HepG2 (cell line): ENCODE measurements at regions not wholly inside any gene's neighbourhood (a gene's known extent, or its start where the extent isn't known, plus 50 kb on each side); places are given as distances from the start of the nearest gene placed in this dataset.

Experiments
- ATAC-seq: fragments of 200-7000 bp; cut with Tn5 transposase; 3 replicates; pipeline ENCODE4 v1.9.1; 2020; ENCODE audit warnings: mild to moderate bottlenecking, moderate library complexity
- BruUV-seq: library from RNA; stranded (reverse); fragments of 400-500 nt; replicated peaks from 2 replicates; lab custom pipeline; 2021; lab: Mats Ljungman, UMichigan
- CTCF ChIA-PET: fragments of 300-600 bp; formaldehyde crosslinking; extraction: SDS; loops from one replicate; lab custom pipeline; 2021; ENCODE audit warnings: low total read pairs, inconsistent platforms, low intra/inter-chr PET ratio; lab: Yijun Ruan, JAX
- POLR2A ChIA-PET: fragments of 350-600 bp; sonication (Branson Sonifier 250); formaldehyde crosslinking; loops from one replicate; lab custom pipeline; 2020; ENCODE audit warnings: antibody characterized with exemption, inconsistent platforms; lab: Yijun Ruan, JAX
- DNase-seq: peaks from one replicate; pipeline ENCODE4 v3.0.0-alpha.2; 2015; ENCODE audit warnings: low spot score
- FAIRE-seq: peaks from 3 replicates; lab custom pipeline; 2011; peaks lifted over from hg19 to GRCh38; lab: Jason Lieb, UNC
- H2AFZ ChIP-seq: one replicate; pipeline ENCODE4 v1.6.1; 2011; ENCODE audit warnings: low read length, inconsistent platforms
- H3K27ac ChIP-seq: fragments of 300-600 bp; 3 replicates; pipeline ENCODE4 v1.8.0; 2011; ENCODE audit warnings: mixed run types, mild to moderate bottlenecking, mixed read lengths, low read length, inconsistent platforms; ENCODE audit not compliant: insufficient read depth; ENCODE audit errors: extremely low read length
- H3K27me3 ChIP-seq, 2 experiments: fragments of 200-600 bp in 1 of 2; 2 replicates in 1 of 2; 3 replicates in 1 of 2; pipeline versions ENCODE4 v1.6.0 to v1.8.0; 2011; ENCODE audit warnings: low read length in 2 of 2, mild to moderate bottlenecking in 2 of 2, moderate library complexity in 2 of 2, inconsistent platforms in 1 of 2; ENCODE audit not compliant: insufficient read depth in 2 of 2, control insufficient read depth in 1 of 2
- H3K36me3 ChIP-seq, 2 experiments: fragments of 200-600 bp in 1 of 2; replicated peaks in 1 of 2; 2 replicates in 1 of 2; 3 replicates in 1 of 2; pipeline versions ENCODE4 v1.5.1 to v1.8.0; 2011; ENCODE audit warnings: low read length in 2 of 2, inconsistent platforms in 1 of 2; ENCODE audit not compliant: insufficient read depth in 2 of 2, control insufficient read depth in 1 of 2
- H3K4me1 ChIP-seq: 2 replicates; pipeline ENCODE4 v1.5.1; 2012; ENCODE audit warnings: low read length, inconsistent platforms; ENCODE audit not compliant: insufficient read depth
- H3K4me2 ChIP-seq: 2 replicates; pipeline ENCODE4 v1.6.0; 2011; ENCODE audit warnings: low read depth, low read length, inconsistent platforms
- H3K4me3 ChIP-seq, 3 experiments: fragments of 200-600 bp in 1 of 3; sonication (generic), shearing (Covaris generic) in 1 of 3; replicated peaks in 1 of 3; 2 replicates each; pipeline ENCODE4 v1.5.1; 2011 to 2016; ENCODE audit warnings: low read length in 3 of 3, inconsistent platforms in 2 of 3, low read depth in 2 of 3, mild to moderate bottlenecking in 2 of 3, control low read depth in 1 of 3, mixed read lengths in 1 of 3; ENCODE audit not compliant: insufficient read depth in 1 of 3
- H3K79me2 ChIP-seq: one replicate; pipeline ENCODE4 v1.6.1; 2011; ENCODE audit warnings: low read length, inconsistent platforms; ENCODE audit not compliant: insufficient read depth
- H3K9ac ChIP-seq: 2 replicates; pipeline ENCODE4 v1.6.0; 2011; ENCODE audit warnings: mild to moderate bottlenecking, low read depth, low read length, inconsistent platforms; ENCODE audit not compliant: insufficient read depth
- H3K9me3 ChIP-seq: 2 replicates; pipeline ENCODE4 v1.5.1; 2012; ENCODE audit warnings: mild to moderate bottlenecking, low read length
- H4K20me1 ChIP-seq: 2 replicates; pipeline ENCODE4 v1.6.0; 2011; ENCODE audit warnings: inconsistent platforms, mild to moderate bottlenecking, low read length, moderate library complexity; ENCODE audit not compliant: insufficient read depth
- ATF1 ChIP-seq: IDR thresholded peaks from 2 replicates; pipeline ENCODE4 v1.6.1; 2016; ENCODE audit warnings: mild to moderate bottlenecking, control low read depth
- ELF1 ChIP-seq: sonication (generic); formaldehyde crosslinking; IDR thresholded peaks from 2 replicates; pipeline ENCODE4 v1.4.0; 2020; ENCODE audit warnings: missing genetic modification reagents
- NR3C1 ChIP-seq: sonication (generic); formaldehyde crosslinking; IDR thresholded peaks from 2 replicates; pipeline ENCODE4 v1.4.0; 2020; ENCODE audit warnings: missing genetic modification reagents
- RAD21 ChIP-seq: fragments of 450-650 bp; formaldehyde crosslinking; IDR thresholded peaks from 2 replicates; pipeline ENCODE4 v1.5.0; 2020; ENCODE audit warnings: mild to moderate bottlenecking
- SCMH1 ChIP-seq: sonication (generic); formaldehyde crosslinking; IDR thresholded peaks from 2 replicates; pipeline ENCODE4 v1.9.0; 2021; ENCODE audit warnings: missing genetic modification reagents, mild to moderate bottlenecking, borderline replicate concordance
- TCF7L2 ChIP-seq: IDR thresholded peaks from 2 replicates; pipeline ENCODE4 v1.6.1; 2011; ENCODE audit warnings: mild to moderate bottlenecking, low read depth, low read length, moderate library complexity
- ZC3H4 ChIP-seq: sonication (generic); formaldehyde crosslinking; IDR thresholded peaks from 2 replicates; pipeline ENCODE4 v1.4.0; 2020; ENCODE audit warnings: missing genetic modification reagents, borderline replicate concordance
- ZNF343 ChIP-seq: sonication (generic); formaldehyde crosslinking; IDR thresholded peaks from 2 replicates; pipeline ENCODE4 v1.4.0; 2020; ENCODE audit warnings: mild to moderate bottlenecking, missing genetic modification reagents
- ZNF543 ChIP-seq: sonication (generic); formaldehyde crosslinking; IDR thresholded peaks from 2 replicates; pipeline ENCODE4 v1.4.0; 2020; ENCODE audit warnings: mild to moderate bottlenecking, missing genetic modification reagents
- ZSCAN12 ChIP-seq: sonication (generic); formaldehyde crosslinking; IDR thresholded peaks from 2 replicates; pipeline ENCODE4 v1.9.0; 2021; ENCODE audit warnings: mild to moderate bottlenecking, missing genetic modification reagents
- WGBS: methylation state at CpG from one replicate; pipeline ENCODE4 v1.1.6; 2017; ENCODE audit warnings: low lambda C conversion rate; 5-methylcytosine and 5-hydroxymethylcytosine counted together
- in situ Hi-C: cut with HindIII; loops from 2 replicates; pipeline ENCODE4 v1.10.0; 2017; ENCODE audit warnings: low pct_unique_long_range_greater_than_20kb; ENCODE audit not compliant: extremely low pct_ligation_motif_present
- intact Hi-C: fragments of 100-400 bp; cut with micrococcal nuclease; formaldehyde crosslinking; loops from one replicate; pipeline ENCODE4 v1.10.0; 2022; ENCODE audit not compliant: unreplicated experiment
- TF ChIP-seq, protein P1 (sequence below): sonication (generic); formaldehyde crosslinking; IDR thresholded peaks from 2 replicates; pipeline ENCODE4 v1.4.0; 2020; ENCODE audit warnings: missing genetic modification reagents
- TF ChIP-seq, protein P2 (sequence below): sonication (generic); formaldehyde crosslinking; IDR thresholded peaks from 2 replicates; pipeline ENCODE4 v1.8.0; 2022; ENCODE audit warnings: mild to moderate bottlenecking, missing genetic modification reagents; ENCODE audit not compliant: insufficient replicate concordance
- TF ChIP-seq, protein P3 (sequence below): sonication (generic); formaldehyde crosslinking; IDR thresholded peaks from 2 replicates; pipeline ENCODE4 v1.9.0; 2022; ENCODE audit warnings: missing genetic modification reagents, mild to moderate bottlenecking, borderline replicate concordance
- TF ChIP-seq, protein P4 (sequence below): sonication (generic); formaldehyde crosslinking; IDR thresholded peaks from 2 replicates; pipeline ENCODE4 v1.8.1; 2022; ENCODE audit warnings: low read depth, mild to moderate bottlenecking, missing genetic modification reagents

DNA sequence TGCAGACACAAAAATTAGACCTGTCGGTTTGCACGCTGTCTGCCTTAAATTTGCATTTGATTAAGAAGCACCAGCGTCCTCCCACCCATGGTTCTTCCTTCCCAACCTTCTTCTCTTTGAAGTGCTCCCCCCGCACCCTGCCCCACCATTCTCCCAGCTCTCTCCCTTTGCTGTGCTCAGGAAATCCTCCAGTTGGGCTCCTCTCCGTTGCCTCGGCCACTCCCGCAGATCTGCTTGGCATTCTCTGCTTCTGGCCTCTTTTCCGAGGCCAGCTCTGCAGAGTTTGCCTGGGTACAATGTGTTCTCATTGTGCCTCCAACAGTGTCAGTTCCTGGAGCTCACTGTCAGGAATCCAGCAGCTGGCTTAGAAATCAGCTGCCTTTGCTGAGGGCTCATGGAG is 126.1 kb downstream of the NAV1 start:
- H3K27me3 ChIP-seq, result peaks cover 4 to 26% of the 10 kb centered on the region in 2 experiments; a peak in 4 of 5 replicates
- BruUV-seq, result no TSS peak
- in situ Hi-C loops (no loop called here), intact Hi-C loops (no loop called here)
- H3K4me2 ChIP-seq, result no peak overlapping the region
- 27% methylated on average over 7 of the region's 8 CpGs for WGBS
- no peak for FAIRE-seq
- ChIA-PET CTCF (no interaction called here), POLR2A (no interaction called here)
- H3K9me3 ChIP-seq, result no peaks in the 10 kb centered on the region
- H4K20me1 ChIP-seq, result no peaks in the 10 kb centered on the region
- H2AFZ ChIP-seq, result no peak overlapping the region
- no peak overlapping the region for H3K27ac ChIP-seq
- H3K36me3 ChIP-seq, result no peaks in the 10 kb centered on the region
- no peak for DNase-seq
- H3K79me2 ChIP-seq, result no peaks in the 10 kb centered on the region
- ATAC-seq, result no peak
- H3K4me1 ChIP-seq, result no peaks in the 10 kb centered on the region
- no peak overlapping the region for H3K9ac ChIP-seq
- TF ChIP-seq NR3C1 (CRISPR knock-in tag) (no peak), ZNF543 (CRISPR knock-in tag) (no peak), SCMH1 (CRISPR knock-in tag) (no peak), ZC3H4 (CRISPR knock-in tag) (no peak), ZNF343 (CRISPR knock-in tag) (no peak), RAD21 (CRISPR knock-in tag) (no peak), ATF1 (no peak), ELF1 (CRISPR knock-in tag) (no peak), ZSCAN12 (no peak), TCF7L2 (no peak)
- TF ChIP-seq, protein P1, sequence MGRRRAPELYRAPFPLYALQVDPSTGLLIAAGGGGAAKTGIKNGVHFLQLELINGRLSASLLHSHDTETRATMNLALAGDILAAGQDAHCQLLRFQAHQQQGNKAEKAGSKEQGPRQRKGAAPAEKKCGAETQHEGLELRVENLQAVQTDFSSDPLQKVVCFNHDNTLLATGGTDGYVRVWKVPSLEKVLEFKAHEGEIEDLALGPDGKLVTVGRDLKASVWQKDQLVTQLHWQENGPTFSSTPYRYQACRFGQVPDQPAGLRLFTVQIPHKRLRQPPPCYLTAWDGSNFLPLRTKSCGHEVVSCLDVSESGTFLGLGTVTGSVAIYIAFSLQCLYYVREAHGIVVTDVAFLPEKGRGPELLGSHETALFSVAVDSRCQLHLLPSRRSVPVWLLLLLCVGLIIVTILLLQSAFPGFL (CRISPR knock-in tag), result no peak
- TF ChIP-seq, protein P2, sequence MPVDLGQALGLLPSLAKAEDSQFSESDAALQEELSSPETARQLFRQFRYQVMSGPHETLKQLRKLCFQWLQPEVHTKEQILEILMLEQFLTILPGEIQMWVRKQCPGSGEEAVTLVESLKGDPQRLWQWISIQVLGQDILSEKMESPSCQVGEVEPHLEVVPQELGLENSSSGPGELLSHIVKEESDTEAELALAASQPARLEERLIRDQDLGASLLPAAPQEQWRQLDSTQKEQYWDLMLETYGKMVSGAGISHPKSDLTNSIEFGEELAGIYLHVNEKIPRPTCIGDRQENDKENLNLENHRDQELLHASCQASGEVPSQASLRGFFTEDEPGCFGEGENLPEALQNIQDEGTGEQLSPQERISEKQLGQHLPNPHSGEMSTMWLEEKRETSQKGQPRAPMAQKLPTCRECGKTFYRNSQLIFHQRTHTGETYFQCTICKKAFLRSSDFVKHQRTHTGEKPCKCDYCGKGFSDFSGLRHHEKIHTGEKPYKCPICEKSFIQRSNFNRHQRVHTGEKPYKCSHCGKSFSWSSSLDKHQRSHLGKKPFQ, result no peak
- TF ChIP-seq, protein P3, sequence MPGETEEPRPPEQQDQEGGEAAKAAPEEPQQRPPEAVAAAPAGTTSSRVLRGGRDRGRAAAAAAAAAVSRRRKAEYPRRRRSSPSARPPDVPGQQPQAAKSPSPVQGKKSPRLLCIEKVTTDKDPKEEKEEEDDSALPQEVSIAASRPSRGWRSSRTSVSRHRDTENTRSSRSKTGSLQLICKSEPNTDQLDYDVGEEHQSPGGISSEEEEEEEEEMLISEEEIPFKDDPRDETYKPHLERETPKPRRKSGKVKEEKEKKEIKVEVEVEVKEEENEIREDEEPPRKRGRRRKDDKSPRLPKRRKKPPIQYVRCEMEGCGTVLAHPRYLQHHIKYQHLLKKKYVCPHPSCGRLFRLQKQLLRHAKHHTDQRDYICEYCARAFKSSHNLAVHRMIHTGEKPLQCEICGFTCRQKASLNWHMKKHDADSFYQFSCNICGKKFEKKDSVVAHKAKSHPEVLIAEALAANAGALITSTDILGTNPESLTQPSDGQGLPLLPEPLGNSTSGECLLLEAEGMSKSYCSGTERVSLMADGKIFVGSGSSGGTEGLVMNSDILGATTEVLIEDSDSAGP (CRISPR knock-in tag), result no peak
- TF ChIP-seq, protein P4, sequence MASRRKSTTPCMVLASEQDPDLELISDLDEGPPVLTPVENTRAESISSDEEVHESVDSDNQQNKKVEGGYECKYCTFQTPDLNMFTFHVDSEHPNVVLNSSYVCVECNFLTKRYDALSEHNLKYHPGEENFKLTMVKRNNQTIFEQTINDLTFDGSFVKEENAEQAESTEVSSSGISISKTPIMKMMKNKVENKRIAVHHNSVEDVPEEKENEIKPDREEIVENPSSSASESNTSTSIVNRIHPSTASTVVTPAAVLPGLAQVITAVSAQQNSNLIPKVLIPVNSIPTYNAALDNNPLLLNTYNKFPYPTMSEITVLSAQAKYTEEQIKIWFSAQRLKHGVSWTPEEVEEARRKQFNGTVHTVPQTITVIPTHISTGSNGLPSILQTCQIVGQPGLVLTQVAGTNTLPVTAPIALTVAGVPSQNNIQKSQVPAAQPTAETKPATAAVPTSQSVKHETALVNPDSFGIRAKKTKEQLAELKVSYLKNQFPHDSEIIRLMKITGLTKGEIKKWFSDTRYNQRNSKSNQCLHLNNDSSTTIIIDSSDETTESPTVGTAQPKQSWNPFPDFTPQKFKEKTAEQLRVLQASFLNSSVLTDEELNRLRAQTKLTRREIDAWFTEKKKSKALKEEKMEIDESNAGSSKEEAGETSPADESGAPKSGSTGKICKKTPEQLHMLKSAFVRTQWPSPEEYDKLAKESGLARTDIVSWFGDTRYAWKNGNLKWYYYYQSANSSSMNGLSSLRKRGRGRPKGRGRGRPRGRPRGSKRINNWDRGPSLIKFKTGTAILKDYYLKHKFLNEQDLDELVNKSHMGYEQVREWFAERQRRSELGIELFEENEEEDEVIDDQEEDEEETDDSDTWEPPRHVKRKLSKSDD (CRISPR knock-in tag), result no peak
- TF ChIP-seq, all 625 proteins: peak for 0
- H3K4me3 ChIP-seq, result no peak overlapping the region
